ENCODE measurements at regions not wholly inside any gene's neighbourhood (a gene's known extent, or its start where the extent isn't known, plus 50 kb on each side); places are given as distances from the start of the nearest gene placed in this dataset.

DNA sequence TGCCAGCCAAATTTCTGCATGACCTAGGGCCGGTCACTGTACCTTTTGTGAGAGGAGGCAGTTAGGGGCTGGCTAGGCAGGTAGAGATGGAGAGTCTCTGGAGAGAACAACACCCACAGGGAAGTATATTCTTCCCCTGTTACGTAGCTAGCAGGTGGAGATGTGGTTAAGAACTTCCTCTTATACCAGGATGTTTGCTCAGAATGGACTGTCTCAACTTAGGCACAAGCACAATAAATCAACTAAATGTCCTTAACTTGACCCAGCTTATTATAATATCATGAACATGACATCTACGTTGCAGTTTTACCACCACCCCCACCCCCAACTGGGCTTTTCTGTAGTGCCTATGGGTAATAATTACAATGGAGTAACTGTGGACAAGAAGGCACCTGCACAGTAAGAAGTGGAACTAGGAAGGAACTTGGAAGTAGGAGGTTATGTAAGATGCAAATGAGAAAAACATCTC, 60.7 kb upstream of the MPEG1 start:
- Histone ChIP-seq H3K36me3 (no peaks in the 10 kb centered on the region), H3K4me1 (no peaks in the 10 kb centered on the region), H3K27ac (no peak overlapping the region), H3K27me3 (no peaks in the 10 kb centered on the region), H3K4me3 (no peak overlapping the region), H3K9me3 (no peaks in the 10 kb centered on the region)
- TF ChIP-seq, protein P1, sequence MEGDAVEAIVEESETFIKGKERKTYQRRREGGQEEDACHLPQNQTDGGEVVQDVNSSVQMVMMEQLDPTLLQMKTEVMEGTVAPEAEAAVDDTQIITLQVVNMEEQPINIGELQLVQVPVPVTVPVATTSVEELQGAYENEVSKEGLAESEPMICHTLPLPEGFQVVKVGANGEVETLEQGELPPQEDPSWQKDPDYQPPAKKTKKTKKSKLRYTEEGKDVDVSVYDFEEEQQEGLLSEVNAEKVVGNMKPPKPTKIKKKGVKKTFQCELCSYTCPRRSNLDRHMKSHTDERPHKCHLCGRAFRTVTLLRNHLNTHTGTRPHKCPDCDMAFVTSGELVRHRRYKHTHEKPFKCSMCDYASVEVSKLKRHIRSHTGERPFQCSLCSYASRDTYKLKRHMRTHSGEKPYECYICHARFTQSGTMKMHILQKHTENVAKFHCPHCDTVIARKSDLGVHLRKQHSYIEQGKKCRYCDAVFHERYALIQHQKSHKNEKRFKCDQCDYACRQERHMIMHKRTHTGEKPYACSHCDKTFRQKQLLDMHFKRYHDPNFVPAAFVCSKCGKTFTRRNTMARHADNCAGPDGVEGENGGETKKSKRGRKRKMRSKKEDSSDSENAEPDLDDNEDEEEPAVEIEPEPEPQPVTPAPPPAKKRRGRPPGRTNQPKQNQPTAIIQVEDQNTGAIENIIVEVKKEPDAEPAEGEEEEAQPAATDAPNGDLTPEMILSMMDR (IDR thresholded peaks at IDR 0.05), result no peak
- TF ChIP-seq POLR2A (IDR thresholded peaks at IDR 0.05), result no peak
- intact Hi-C loops (cut with DNase I), result no loop called here
- no peak for DNase-seq
- WGBS, 2 donors, result 40 to 51% methylated on average over 3 of the region's 3 CpGs

GRCh38 chr11:59272771-59273372, 60.1 kb upstream of the MPEG1 start:
- H3K9me3 ChIP-seq, result no peaks in the 10 kb centered on the region
- H3K27ac ChIP-seq, result peak overlapping the region in 1 of 4 donors; percentile 49
- H3K27me3 ChIP-seq, result no peaks in the 10 kb centered on the region
- no peaks in the 10 kb centered on the region for H3K36me3 ChIP-seq
- no peaks in the 10 kb centered on the region for H3K4me1 ChIP-seq
- no peak for DNase-seq
- intact Hi-C loops (cut with DNase I), result no loop called here
- TF ChIP-seq, protein P1 (IDR thresholded peaks at IDR 0.05), result no peak
- no peak for TF ChIP-seq POLR2A (IDR thresholded peaks at IDR 0.05)
- H3K4me3 ChIP-seq, result no peak overlapping the region
- WGBS, 2 donors, result 63 to 71% methylated on average over 3 to 6 of the region's 6 CpGs

DNA sequence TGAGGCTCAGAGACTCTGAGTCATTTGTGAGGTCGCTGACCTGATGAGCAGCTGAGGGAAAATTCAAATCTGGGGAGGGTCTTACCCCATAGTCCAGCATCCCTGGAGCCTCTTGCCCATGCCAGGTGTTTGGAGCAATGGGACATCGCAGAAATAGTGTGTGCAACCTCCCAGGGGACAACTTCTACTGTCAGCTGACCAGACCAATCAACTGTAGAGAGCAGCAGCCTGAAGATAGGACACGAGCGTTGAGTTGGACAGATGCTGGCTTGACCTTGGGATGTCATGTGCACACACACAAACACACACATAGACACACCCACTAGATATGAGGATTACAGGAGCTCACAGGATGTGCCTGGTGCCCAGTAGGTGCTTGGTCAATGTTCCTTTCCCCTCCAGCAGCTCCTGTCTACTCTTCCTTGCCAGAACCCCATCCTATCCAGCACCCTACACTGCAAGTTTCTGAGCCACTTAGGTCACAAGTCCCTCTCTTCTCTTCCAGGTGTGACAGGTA, 59.1 kb upstream of the MPEG1 start:
- intact Hi-C loops (cut with DNase I), result no loop called here
- Histone ChIP-seq H3K36me3 (no peaks in the 10 kb centered on the region), H3K27me3 (no peaks in the 10 kb centered on the region), H3K27ac (peak overlapping the region in 1 of 4 donors; percentile 49), H3K4me1 (no peaks in the 10 kb centered on the region), H3K9me3 (no peaks in the 10 kb centered on the region), H3K4me3 (no peak overlapping the region)
- WGBS, 2 donors, result 60 to 72% methylated on average over 1 to 2 of the region's 4 CpGs
- DNase-seq, result no peak
- TF ChIP-seq POLR2A (IDR thresholded peaks at IDR 0.05), result no peak

- intact Hi-C loops (cut with DNase I), result no loop called here
- WGBS, 2 donors, result 65 to 83% methylated on average over 4 of the region's 4 CpGs
- Histone ChIP-seq H3K4me3 (no peak overlapping the region), H3K4me1 (no peaks in the 10 kb centered on the region), H3K9me3 (no peaks in the 10 kb centered on the region), H3K36me3 (no peaks in the 10 kb centered on the region), H3K27me3 (no peaks in the 10 kb centered on the region), H3K27ac (no peak overlapping the region)
- DNase-seq, result no peak
- no peak for TF ChIP-seq POLR2A (IDR thresholded peaks at IDR 0.05)
Observed at GRCh38 chr11:59271247-59271755, 58.6 kb upstream of the MPEG1 start.

DNA sequence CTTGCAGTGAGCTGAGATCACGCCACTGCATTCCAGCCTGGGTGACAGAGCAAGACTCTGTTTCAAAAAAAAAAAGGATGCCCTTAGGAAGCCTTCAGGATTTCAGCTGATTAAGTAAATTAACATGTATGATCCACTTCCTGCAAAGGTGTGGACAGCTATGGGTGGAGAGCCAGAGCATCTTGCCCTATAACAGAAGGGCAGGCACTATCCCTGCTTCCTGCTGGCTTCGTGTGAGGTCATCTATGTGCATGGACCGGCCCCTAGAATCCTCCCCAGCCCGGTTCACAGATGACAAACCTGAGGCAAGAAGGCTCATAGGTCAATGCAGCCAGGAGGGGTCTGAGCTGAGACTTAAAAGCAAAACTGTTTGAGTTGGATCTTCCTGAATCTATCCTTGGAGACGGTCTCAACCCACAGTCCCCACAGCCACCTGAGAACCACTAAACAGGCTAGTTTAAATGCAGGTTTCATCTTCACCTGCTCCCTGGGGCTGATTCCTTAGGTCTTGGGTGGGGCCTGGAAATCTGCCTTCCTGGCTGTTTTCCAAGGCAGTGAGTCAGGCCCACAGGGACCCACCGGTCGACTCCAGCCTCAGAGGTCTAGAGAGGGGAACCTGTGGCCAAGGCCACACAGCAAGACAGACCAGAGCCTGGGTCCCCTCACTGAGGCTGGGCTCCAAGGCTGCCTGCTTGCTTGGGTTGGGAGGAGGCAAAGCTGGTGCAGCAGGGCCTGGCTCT, 55.2 kb upstream of the MPEG1 start:
- intact Hi-C loops (cut with DNase I), result no loop called here
- 66 to 79% methylated on average over 4 to 5 of the region's 7 CpGs for WGBS, 2 donors
- H3K27ac ChIP-seq, result no peak overlapping the region

More for the DNA sequence above, 55.2 kb upstream of the MPEG1 start:
- Histone ChIP-seq H3K4me3 (no peak overlapping the region), H3K36me3 (no peaks in the 10 kb centered on the region), H3K27me3 (no peaks in the 10 kb centered on the region), H3K4me1 (no peaks in the 10 kb centered on the region), H3K9me3 (no peaks in the 10 kb centered on the region)
- DNase-seq, result no peak
- no peak for TF ChIP-seq POLR2A (IDR thresholded peaks at IDR 0.05)
- TF ChIP-seq, protein P1 (IDR thresholded peaks at IDR 0.05), result no peak

All from esophagus squamous epithelium (tissue), 5 donors.